Stimulated activated CD4-positive, alpha-beta T cell treated with anti-CD3 and anti-CD28 coated beads, TNF-alpha, amount 100 ng/mL, for 1 hour (primary cell): ENCODE measurements at regions not wholly inside any gene's neighbourhood (a gene's known extent, or its start where the extent isn't known, plus 50 kb on each side); places are given as distances from the start of the nearest gene placed in this dataset.

Source experiments
- DNase-seq, 3 donors: peaks; one replicate each; pipeline ENCODE4 v3.0.0-alpha.2; 2020; ENCODE audit warnings: low read depth in 3 of 3, low spot score in 1 of 3

GRCh38 chr22:48118654-48119053, 1356.2 kb downstream of the TBC1D22A start:
- DNase-seq: no peak

GRCh38 chr22:48116871-48117270, 1354.4 kb downstream of the TBC1D22A start:
- DNase-seq: no peak

GRCh38 chr22:48112687-48113521, 1350.5 kb downstream of the TBC1D22A start:
- no peak for DNase-seq

GRCh38 chr22:48106715-48107259, 1344.3 kb downstream of the TBC1D22A start:
- no peak for DNase-seq

GRCh38 chr22:48106215-48106614, 1343.8 kb downstream of the TBC1D22A start:
- no peak for DNase-seq

GRCh38 chr22:48105259-48105658, 1342.8 kb downstream of the TBC1D22A start:
- DNase-seq: no peak

GRCh38 chr22:48104766-48105165, 1342.3 kb downstream of the TBC1D22A start:
- no peak for DNase-seq

- no peak for DNase-seq
Observed at GRCh38 chr22:48104102-48104738, 1341.8 kb downstream of the TBC1D22A start.

- DNase-seq: no peak
Observed at GRCh38 chr22:48103126-48103875, 1340.9 kb downstream of the TBC1D22A start.

GRCh38 chr22:48102581-48102980, 1340.1 kb downstream of the TBC1D22A start:
- no peak for DNase-seq

- DNase-seq: no peak
Observed at GRCh38 chr22:48101704-48102103, 1339.3 kb downstream of the TBC1D22A start.

- DNase-seq: no peak
Observed at GRCh38 chr22:48100685-48101417, 1338.4 kb downstream of the TBC1D22A start.

- DNase-seq: no peak
Observed at GRCh38 chr22:48099671-48100070, 1337.2 kb downstream of the TBC1D22A start.

- DNase-seq: no peak
Observed at GRCh38 chr22:48099251-48099650, 1336.8 kb downstream of the TBC1D22A start.

- no peak for DNase-seq
Observed at GRCh38 chr22:48098921-48099245, 1336.4 kb downstream of the TBC1D22A start.

GRCh38 chr22:48098243-48098920, 1335.9 kb downstream of the TBC1D22A start:
- DNase-seq: no peak

GRCh38 chr22:48097723-48098122, 1335.3 kb downstream of the TBC1D22A start:
- DNase-seq: no peak

- DNase-seq: no peak
Observed at GRCh38 chr22:48096851-48097665, 1334.6 kb downstream of the TBC1D22A start.

GRCh38 chr22:48096411-48096810, 1334.0 kb downstream of the TBC1D22A start:
- no peak for DNase-seq

- DNase-seq: no peak
Observed at GRCh38 chr22:48093981-48094380, 1331.5 kb downstream of the TBC1D22A start.
